Kidney (tissue), 13 donors: ENCODE measurements at regions not wholly inside any gene's neighbourhood (a gene's known extent, or its start where the extent isn't known, plus 50 kb on each side); places are given as distances from the start of the nearest gene placed in this dataset.

ENCODE experiments used
- DNase-seq, 5 donors: peaks; one replicate each; pipeline ENCODE4 v3.0.0-alpha.2; 2013 to 2020
- FAIRE-seq: peaks from 2 replicates; lab custom pipeline; 2012; peaks lifted over from hg19 to GRCh38; lab: Jason Lieb, UNC
- H3K27ac ChIP-seq, 2 donors: one replicate each; pipeline ENCODE4 v1.7.0; 2013; ENCODE audit warnings: low read depth in 2 of 2, low read length in 2 of 2, inconsistent platforms in 1 of 2
- H3K27me3 ChIP-seq: one replicate; pipeline ENCODE4 v1.7.1; 2013; ENCODE audit warnings: low read length, inconsistent platforms; ENCODE audit not compliant: control insufficient read depth, insufficient read depth
- H3K36me3 ChIP-seq, 3 donors: one replicate each; pipeline versions ENCODE4 v1.7.0 to v1.7.1; 2013; ENCODE audit warnings: low read length in 3 of 3, control low read depth in 1 of 3, inconsistent platforms in 1 of 3; ENCODE audit not compliant: insufficient read depth in 3 of 3, control insufficient read depth in 2 of 3
- H3K4me1 ChIP-seq, 3 donors: one replicate each; pipeline versions ENCODE4 v1.7.0 to v1.7.1; 2013; ENCODE audit warnings: low read length in 3 of 3, inconsistent platforms in 1 of 3, low read depth in 1 of 3; ENCODE audit not compliant: control insufficient read depth in 2 of 3, insufficient read depth in 2 of 3
- H3K4me3 ChIP-seq, 3 donors: one replicate each; pipeline versions ENCODE4 v1.7.0 to v1.8.1; 2013; ENCODE audit warnings: low read length in 3 of 3, control low read depth in 1 of 3, inconsistent platforms in 1 of 3
- H3K9ac ChIP-seq, 3 donors: one replicate each; pipeline versions ENCODE4 v1.7.0 to v1.7.1; 2013; ENCODE audit warnings: low read length in 3 of 3, control low read depth in 1 of 3, inconsistent platforms in 1 of 3
- H3K9me3 ChIP-seq, 3 donors: one replicate each; pipeline versions ENCODE4 v1.7.0 to v1.7.1; 2013; ENCODE audit warnings: low read length in 3 of 3, control low read depth in 1 of 3, inconsistent platforms in 1 of 3; ENCODE audit not compliant: control insufficient read depth in 2 of 3, insufficient read depth in 1 of 3
- CTCF ChIP-seq: IDR thresholded peaks from 3 replicates; pipeline ENCODE4 v1.5.1; 2012; ENCODE audit warnings: mild to moderate bottlenecking, moderate library complexity, borderline replicate concordance; ENCODE audit not compliant: insufficient read depth; ENCODE audit errors: extremely low read depth
- intact Hi-C: fragments of 100-400 bp; cut with DNase I; formaldehyde crosslinking; loops from one replicate; pipeline ENCODE4 v1.11.1; 2022
- donor health status: control.
- donor health status: control.
- donor health status: control.
- donor health status: control.
- donor health status: control.
- donor health status: DM: yes; HTN: yes; CAD: no.
- donor health status: Normal renal cell carcinoma (clear cell type).

- TF ChIP-seq CTCF, result no peak
- Histone ChIP-seq H3K4me1 (peaks cover 0 to 4% (median 0%) of the 10 kb centered on the region in 3 donors), H3K27me3 (no peaks in the 10 kb centered on the region), H3K9ac (no peak overlapping the region), H3K9me3 (no peaks in the 10 kb centered on the region), H3K27ac (peak overlapping the region in 1 of 2 donors; percentile 9), H3K36me3 (no peaks in the 10 kb centered on the region), H3K4me3 (no peak overlapping the region)
- no peak for FAIRE-seq
- DNase-seq, result peak; percentile 76 to 94 (median 82)
- intact Hi-C loops, result no loop called here
Measured at GRCh38 chr15:95843241-95843910, 487.1 kb upstream of the NR2F2 start.

GRCh38 chr15:95845862-95846515 lies 484.5 kb upstream of the NR2F2 start:
- DNase-seq, result peak; percentile 92 to 96 (median 95)

GRCh38 chr15:95848126-95848525 lies 482.4 kb upstream of the NR2F2 start:
- H3K27me3 ChIP-seq, result no peaks in the 10 kb centered on the region
- no peaks in the 10 kb centered on the region for H3K9me3 ChIP-seq
- FAIRE-seq (no peak), DNase-seq (no peak)
- H3K4me1 ChIP-seq, result peaks cover 0 to 4% (median 0%) of the 10 kb centered on the region in 3 donors
- intact Hi-C loops, result no loop called here
- H3K27ac ChIP-seq, result no peak overlapping the region
- no peak overlapping the region for H3K4me3 ChIP-seq
- H3K9ac ChIP-seq, result no peak overlapping the region
- TF ChIP-seq CTCF, result no peak
- no peaks in the 10 kb centered on the region for H3K36me3 ChIP-seq

More at GRCh38 chr15:95845862-95846515, 484.5 kb upstream of the NR2F2 start:
- H3K9ac ChIP-seq, result no peak overlapping the region
- no peak for FAIRE-seq
- no peak for TF ChIP-seq CTCF
- H3K27ac ChIP-seq, result peak overlapping the region; percentile 19 to 65
- H3K27me3 ChIP-seq, result no peaks in the 10 kb centered on the region
- intact Hi-C loops, result no loop called here
- H3K36me3 ChIP-seq, result no peaks in the 10 kb centered on the region
- H3K4me3 ChIP-seq, result peak overlapping the region in 1 of 3 donors; percentile 24
- peaks cover 0 to 4% (median 0%) of the 10 kb centered on the region in 3 donors for H3K4me1 ChIP-seq
- no peaks in the 10 kb centered on the region for H3K9me3 ChIP-seq
